HG02610 (cell line): ENCODE measurements at regions not wholly inside any gene's neighbourhood (a gene's known extent, or its start where the extent isn't known, plus 50 kb on each side); places are given as distances from the start of the nearest gene placed in this dataset.

ENCODE experiments used
- ATAC-seq: cut with Tn5 transposase; IDR thresholded peaks from one replicate; pipeline ENCODE4 v1.9.1; 2021; ENCODE audit warnings: mild to moderate bottlenecking, moderate library complexity; ENCODE audit not compliant: unreplicated experiment

- ATAC-seq, result no peak
These were observed 245.5 kb upstream of the HS6ST1 start for GRCh38 chr2:128564131-128564530.

DNA sequence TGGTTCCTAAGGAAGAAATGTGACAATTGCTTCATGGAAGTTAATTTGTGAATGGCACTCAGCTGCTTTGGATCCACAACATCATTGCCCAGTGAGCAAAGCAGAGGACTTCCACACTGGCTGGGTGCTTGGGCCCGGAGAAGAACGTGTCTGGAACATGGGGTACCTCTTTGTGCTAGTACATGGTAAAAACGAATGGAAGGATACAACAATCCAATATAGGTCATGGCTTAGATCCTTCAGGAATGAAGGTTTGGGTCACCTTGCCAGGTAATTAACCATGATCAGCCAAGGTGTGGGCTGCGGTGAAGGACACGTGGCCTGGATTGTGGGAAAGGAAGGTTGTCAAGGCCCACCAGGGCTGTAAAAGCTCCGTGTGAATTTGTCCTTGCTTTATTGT lies 245.9 kb upstream of the HS6ST1 start:
- ATAC-seq, result no peak

DNA sequence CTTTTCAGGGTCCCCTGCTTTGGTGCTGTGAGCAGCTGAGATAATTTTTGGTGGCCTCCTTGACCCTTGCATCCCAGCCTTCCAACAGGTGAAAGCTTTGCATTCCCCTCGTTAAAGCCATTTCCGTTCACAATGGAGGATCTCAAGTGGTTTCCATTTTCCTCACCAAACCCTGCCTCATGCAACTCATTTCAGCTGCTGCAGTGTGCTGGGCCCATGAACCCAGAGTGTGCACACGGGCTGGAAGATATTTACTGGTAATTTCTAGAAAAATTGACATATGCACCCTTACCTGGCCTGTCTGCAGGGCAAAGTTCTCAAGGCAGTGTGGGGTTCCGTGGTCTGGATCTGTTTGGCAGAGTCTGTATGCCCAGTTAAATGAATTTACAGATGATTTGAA lies 246.8 kb upstream of the HS6ST1 start:
- no peak for ATAC-seq

GRCh38 chr2:128566671-128567070 lies 248.0 kb upstream of the HS6ST1 start:
- ATAC-seq, result no peak

- no peak for ATAC-seq
These were observed 249.4 kb upstream of the HS6ST1 start for GRCh38 chr2:128568106-128568505.

- no peak for ATAC-seq
These were observed 254.4 kb upstream of the HS6ST1 start for GRCh38 chr2:128573116-128573515.

- no peak for ATAC-seq
These were observed 254.9 kb upstream of the HS6ST1 start for GRCh38 chr2:128573531-128573930.

DNA sequence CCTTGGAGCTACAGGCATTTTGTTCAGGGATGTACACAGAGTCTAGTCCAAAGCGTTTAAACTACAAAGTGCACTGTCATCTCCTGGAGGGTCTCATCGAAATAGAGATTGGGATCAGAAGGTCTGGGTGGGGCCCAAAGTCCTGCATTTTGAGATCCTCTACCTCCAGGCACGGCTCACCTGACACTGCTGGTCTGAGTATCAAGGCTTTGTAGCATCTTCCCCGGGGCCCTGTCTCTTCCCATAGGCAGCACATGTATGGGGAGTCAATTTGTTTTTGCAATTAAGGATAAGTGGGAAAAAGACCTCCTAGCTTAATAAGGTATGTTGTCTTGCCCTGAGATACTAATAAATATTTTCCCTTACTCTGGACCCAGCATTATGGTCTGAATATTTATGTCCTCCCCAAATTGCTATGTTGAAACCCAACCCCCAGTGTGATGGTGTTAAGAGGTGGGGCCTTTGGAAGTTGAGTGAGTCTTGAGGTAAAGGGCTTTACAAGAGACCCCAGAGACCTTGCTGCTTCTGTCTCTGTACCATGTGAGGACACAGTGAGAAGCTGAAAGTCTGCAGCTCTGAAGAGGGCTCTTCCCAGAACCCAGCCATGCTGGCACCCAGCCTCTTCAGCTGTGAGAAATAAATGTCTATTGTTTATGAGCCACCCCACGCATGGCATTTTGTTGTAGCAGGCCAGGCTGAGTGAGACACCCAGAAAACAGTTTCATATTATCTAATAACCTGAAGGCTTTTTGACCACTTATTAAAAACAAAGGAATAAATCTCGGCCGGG lies 258.7 kb upstream of the HS6ST1 start:
- no peak for ATAC-seq

DNA sequence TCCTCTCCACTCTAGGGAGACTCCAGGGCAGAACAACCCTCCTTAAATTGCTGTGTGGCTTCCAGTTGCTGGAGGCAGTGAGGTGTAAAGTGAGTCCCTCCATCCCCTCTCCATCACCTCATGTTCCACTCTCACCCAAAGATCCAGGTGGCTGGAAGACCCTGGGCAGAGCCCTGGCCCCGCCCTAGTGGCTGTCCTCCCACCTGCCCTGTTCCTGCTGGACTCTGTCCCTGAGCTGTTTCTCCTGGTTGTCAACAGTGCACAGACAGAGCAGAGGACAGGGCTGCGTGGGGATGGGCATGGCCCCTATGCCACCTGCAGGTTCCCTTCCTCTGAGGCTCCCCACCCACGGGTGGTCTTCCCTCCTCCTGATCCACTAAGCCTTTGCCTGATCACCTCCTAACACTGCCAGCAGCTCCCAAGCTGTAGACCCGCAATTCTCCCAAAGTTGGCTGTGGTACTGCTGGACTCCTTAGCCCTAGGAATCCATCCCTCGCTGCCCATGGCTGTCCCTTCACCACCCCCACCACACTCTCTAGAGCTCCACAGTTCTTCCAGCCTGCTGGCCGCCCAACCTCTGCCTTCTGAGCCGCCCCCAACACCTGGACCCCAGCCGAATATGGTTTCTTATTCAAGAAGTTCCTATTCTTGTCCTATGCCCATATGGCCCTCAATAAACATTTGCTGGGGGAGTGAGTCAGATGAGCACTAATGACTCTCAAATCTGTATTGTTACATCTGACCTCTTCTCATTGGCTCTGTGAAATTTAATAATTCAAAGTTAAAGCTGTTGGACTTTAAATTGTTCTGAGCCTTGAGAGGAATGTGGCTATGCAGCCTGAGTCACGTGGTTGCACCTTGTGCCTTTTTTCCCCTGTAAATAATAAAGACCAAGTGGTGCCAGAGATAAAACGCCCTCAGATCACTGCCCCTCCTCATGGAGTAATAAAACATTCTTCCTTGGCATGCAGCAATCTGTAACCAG lies 260.0 kb upstream of the HS6ST1 start:
- no peak for ATAC-seq

DNA sequence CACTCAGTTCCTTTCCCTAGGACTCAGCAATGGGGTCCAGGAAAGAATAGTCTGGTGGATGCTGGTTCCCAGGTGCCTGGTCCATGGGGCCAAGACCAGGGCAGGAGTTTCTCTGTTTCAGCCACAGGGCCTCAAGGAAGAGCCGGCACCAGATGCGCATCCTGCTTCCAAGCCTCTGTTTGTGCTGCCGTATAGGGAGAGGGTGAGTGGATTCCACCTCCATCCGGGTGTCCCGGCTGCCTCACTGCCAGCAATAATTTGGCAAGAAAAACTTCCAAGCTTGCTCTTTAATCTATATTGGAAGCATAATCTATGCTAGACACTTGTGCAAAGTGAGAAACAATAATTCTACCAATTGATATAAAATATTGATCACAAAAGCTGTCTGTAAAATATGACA lies 261.2 kb upstream of the HS6ST1 start:
- no peak for ATAC-seq

DNA sequence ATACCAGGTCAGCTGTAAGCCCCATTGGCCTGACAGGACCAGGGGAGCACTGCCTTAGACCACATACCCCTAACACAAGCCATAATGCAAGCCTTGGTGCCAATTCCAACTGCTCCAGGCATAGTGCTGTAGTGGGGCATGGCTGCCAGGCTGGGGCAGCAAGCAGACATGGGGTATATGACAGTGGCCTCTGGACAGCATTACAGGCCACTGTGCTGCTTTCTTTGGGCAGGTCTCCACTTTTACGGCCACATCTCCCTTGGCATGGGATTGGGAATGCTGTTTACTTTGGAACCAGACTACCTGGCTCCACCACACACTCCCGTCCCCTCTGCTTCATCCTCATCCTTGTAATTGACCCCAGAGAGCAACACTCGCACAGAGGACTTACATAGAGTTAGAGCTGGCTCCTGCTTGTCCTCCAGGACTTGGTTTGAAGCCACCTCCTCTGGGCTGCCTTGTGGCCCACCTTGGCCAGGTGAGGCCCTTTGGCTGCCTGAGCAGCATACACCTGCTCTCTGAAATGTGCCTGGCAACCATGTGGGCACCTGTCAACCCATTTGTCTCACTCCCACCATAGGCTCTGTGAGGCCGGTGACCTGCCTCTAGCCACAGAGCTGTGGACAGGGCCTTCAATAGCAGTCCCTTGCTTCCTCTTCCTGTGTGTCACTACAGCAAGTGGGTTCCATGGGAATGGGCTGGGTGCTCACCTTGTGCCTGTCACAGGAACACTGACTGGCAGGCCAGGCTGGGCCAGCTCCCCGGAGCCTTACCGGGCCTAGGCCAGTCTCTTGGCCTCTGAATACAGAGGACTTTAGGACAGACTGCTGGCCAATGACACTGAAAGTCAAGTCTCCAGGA lies 262.6 kb upstream of the HS6ST1 start:
- no peak for ATAC-seq

- no peak for ATAC-seq
These were observed 263.2 kb upstream of the HS6ST1 start for GRCh38 chr2:128581849-128582244.

DNA sequence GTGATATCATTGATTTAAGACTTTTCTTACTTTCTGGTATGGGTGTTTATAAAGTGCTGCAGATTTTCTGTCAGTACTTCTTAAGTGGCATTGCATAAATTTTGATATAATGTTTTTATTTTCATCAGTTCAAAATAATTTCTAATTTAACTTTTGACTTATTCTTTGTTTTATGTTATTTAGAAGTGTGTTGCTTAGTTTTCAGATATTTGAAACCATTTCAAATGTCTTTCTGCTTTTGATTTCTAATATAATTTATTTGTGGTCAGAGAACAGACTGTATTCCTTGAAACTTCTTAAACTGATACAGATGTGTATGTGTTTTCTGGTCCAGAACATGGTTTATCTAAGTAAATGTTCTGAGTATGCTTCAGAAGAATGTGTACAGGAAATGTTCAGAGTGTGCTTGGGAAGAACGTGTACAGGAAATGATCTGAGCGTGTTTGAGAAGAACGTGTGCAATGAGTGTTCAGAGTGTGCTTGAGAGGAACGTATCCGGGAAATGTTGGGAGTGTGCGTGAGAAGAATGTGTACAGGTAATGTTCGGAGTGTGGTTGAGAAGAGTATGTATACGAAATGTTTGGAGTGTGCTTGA lies 265.7 kb upstream of the HS6ST1 start:
- ATAC-seq, result no peak

DNA sequence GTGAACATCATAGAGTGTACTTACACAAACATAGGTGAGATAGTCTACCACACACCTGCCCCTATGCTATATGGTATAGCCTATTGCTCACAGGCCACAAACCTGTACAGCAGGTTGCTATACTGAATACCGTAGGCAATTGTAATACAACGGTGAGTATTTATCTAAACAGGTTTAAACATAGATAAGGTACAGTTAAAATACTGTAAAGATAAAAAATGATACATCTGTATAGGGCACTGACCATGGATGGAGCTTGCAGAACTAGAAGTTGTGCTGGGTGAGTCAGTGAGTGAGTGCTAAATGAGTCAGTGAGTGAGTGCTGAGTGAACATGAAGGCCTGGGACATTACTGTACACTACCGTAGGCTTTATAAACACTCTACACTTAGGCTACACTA lies 267.0 kb upstream of the HS6ST1 start:
- no peak for ATAC-seq

- ATAC-seq, result no peak
These were observed 271.0 kb upstream of the HS6ST1 start for GRCh38 chr2:128589681-128590080.

DNA sequence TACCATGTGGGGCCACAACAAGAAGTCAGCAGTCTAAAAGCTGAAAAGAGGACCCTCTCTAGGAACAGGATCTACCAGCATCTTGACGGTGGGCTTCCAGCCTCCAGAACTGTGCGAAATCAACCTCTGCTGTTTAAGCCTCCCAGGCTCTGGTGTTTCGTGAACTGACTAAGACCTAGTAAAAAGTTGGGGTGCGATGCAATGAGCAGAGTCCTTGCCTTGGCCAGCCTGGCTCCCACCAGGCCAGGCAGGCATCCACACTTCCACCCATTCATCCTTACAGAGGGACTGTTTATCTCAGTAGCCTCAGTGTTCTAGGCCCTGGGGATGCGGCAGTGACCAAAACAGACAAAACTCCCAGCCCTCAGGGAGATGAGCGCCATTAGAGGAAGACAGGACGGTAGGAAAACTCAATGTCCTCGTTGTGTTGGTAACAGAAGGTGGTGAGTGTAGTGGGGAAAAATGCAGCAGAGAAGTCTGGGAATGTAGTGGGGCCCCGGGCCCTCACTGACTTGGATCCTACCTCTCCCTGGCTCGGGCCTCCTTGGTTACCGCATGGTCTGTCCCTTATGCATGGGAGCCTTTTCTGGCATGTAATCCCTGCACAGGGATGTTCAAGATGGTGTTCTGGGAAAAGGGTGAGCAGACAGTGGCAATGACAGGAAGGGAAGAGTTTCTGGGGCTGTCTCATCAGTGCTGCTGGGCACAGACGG lies 271.8 kb upstream of the HS6ST1 start:
- no peak for ATAC-seq

GRCh38 chr2:128591022-128591860 lies 272.6 kb upstream of the HS6ST1 start:
- ATAC-seq, result no peak

GRCh38 chr2:128591861-128592822 lies 273.5 kb upstream of the HS6ST1 start:
- no peak for ATAC-seq
